ENCODE measurements at regions not wholly inside any gene's neighbourhood (a gene's known extent, or its start where the extent isn't known, plus 50 kb on each side); places are given as distances from the start of the nearest gene placed in this dataset.

DNA sequence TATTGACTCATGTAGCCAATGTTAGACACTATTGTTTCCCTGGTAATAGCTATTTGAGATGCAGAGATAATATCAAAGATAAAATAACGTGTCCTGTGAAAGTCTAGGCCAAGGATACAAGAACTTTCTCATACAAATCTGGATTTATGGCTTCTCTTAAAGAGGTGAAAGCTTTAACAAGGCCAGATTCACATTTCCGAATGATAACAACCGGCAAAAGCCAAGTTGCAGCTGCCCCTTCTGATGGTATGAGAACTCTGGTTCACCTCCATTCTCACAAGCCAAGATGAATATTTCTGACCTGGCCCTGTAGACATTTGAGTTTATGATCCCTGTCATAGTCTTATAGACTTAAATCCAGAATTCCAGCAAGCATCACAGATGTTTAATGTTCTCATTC lies 230.4 kb upstream of the ZC3H12C start:
- TF ChIP-seq CTCF (IDR thresholded peaks at IDR 0.05), result no peak

- no peak for TF ChIP-seq CTCF (IDR thresholded peaks at IDR 0.05)
Measured at GRCh38 chr11:109864151-109864661, 229.0 kb upstream of the ZC3H12C start.

DNA sequence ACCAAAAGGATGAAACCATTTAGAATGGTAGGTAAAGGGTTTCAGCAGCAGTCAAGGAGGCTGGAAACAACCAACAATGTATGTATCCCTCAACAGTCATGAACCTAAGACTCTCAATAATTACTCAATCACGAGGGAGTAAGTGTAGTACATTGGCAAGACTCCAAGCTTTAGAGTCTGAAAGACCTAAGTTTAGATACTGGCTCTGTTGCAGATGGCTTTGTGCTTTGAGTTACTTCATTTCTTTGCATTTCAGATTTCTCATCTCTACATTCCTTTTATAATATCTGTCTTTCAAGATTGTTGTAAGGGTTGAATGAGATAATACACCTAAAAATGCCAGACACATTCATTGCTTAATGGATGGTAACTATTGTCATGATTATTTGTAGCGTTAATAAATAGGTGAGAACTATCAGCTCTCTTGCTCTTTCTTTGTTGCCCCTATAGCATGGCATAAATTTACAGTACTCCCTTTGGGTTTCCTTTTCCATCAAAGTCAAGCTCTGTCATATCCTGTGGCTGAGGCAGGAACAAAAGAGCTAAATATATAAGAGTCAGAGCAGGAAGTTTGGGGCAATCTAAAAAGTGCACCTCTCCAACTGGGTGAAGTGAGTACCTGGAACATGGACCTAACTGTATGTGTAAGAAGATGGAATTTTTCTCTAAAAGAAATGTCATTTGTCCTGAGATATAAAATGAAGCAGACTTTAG lies 228.2 kb upstream of the ZC3H12C start:
- TF ChIP-seq CTCF (IDR thresholded peaks at IDR 0.05), result no peak

DNA sequence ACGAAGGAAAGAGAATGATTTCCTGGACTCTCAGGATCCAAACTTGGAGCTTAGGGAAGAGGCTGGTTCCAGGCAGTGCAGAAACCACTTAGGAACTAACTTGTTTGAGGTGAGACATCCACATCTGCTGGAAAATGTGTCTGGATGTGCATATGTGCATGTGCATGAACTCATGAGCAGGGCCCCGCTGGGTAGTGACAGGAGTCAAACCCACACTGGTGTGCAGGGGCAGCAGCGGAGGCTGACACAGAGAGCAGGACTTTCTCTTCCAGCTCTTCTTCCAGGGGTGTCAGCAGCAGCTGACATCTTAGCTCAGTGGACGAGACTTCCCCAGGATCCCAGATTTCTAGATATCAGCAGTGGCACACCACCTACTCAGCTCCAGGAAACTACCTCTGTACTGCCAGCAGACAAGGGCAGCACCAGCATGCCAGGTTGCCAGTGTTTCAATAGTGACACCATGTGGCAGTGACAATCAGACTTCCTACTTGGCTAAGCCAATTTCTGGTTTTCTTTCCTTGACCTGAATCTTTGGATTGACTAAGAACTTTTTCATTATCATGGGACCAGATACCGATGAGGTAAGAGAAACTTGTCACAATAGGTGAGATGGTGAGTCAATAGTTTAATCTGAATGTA lies 227.5 kb upstream of the ZC3H12C start:
- TF ChIP-seq CTCF (IDR thresholded peaks at IDR 0.05), result peak; percentile 33; the same call in 1 of the 2 replicates

DNA sequence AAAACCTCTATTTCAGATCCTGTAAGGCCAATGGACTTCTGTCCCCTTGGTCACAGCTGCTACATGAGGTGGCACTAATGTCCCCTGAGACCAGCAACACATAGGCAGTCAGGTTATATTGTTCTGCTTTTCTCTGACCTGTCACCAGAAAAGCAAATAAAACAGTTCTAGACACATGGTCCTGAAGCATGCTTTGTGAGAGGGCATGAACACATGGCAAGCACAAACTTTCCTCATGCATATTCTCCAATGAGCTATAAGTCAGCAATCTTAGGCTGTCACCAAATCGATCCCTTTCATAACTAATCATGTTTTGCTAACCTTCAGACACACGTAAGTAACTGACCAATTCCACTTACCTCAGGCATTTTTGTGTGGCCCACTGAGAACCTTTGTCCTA lies 225.4 kb upstream of the ZC3H12C start:
- no peak for TF ChIP-seq CTCF (IDR thresholded peaks at IDR 0.05)

DNA sequence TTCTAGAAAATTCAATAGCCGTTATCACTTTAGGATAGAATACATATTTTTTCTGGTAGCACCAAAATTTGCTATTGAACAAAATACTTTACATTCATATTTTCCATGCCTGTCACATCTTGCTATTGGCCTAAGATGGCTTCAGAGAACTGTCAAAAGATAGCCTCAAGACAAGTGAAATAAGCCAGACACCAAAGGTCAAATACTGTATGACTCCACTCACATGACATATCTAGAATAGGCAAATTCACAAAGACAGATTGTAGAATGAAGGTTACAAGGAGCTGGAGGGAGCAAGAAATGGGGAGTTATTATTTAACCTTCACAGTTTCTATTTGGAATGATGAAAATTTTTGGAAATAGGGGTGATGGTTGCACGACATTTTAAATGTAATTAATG lies 223.7 kb upstream of the ZC3H12C start:
- TF ChIP-seq CTCF (IDR thresholded peaks at IDR 0.05), result no peak

- no peak for TF ChIP-seq CTCF (IDR thresholded peaks at IDR 0.05)
Measured at GRCh38 chr11:109870297-109870696, 222.9 kb upstream of the ZC3H12C start.
